ENCODE measurements at regions not wholly inside any gene's neighbourhood (a gene's known extent, or its start where the extent isn't known, plus 50 kb on each side); places are given as distances from the start of the nearest gene placed in this dataset.
A peak's percentile ranks its signal among the peaks of the same experiment; 100 is the strongest.

DNA sequence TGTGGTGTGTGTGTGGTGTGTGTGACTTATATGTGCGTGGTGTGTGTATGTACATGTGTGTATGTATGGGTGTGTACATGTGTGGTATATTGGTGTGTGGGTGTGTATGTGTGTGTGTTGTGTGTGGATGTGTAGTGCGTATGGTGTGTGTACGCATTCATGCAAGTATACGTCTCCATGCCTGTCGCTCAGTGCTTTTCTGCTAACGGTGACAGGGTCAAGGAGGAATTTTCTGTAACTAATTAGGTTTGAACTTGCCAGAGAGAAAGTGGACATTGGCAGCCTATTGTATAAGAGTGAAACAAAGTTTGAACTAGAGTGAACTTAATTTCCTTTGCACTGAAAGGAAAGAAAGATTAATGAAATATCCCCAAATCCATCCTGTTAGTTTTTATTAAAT, 120.9 kb upstream of the GSC start:
- TF ChIP-seq, protein P1, sequence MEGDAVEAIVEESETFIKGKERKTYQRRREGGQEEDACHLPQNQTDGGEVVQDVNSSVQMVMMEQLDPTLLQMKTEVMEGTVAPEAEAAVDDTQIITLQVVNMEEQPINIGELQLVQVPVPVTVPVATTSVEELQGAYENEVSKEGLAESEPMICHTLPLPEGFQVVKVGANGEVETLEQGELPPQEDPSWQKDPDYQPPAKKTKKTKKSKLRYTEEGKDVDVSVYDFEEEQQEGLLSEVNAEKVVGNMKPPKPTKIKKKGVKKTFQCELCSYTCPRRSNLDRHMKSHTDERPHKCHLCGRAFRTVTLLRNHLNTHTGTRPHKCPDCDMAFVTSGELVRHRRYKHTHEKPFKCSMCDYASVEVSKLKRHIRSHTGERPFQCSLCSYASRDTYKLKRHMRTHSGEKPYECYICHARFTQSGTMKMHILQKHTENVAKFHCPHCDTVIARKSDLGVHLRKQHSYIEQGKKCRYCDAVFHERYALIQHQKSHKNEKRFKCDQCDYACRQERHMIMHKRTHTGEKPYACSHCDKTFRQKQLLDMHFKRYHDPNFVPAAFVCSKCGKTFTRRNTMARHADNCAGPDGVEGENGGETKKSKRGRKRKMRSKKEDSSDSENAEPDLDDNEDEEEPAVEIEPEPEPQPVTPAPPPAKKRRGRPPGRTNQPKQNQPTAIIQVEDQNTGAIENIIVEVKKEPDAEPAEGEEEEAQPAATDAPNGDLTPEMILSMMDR (IDR thresholded peaks at IDR 0.05) = no peak

DNA sequence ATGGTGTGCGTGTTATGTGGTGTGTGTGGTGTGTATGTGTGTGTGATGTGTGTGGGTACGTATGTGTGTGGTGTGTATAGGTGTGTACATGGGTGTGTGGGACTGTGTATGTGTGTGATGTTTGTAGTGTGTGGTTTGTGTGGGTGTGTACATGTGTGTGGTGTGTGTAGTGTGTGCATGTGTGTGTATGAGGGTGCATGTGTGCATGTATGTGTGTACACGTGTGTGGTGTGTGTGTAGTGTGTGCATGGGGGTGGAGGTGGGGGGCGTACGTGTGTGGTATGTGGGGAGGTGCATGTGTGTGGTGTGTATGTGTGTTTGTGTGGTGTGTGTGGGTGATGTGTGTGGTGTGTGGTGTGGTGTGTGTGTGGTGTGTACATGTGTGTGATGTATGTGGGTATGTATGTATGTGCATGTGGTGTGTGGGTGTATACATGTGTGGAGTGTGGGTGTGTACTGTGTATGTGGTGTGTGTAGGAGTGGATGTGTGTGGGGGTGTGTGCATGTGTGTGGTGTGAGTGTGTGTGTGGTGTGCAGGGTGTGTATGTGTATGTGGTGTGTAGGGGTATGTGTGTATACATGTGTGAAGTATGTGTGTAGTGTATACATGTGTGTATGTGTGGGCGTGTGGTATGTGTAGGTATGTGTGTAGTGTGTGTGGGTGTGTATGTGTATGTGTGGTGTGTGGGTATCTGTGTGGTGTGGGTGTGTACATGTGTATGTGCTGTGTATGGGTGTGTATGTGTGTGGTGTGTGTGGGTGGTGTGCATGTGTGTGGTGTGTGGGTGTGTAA, 119.8 kb upstream of the GSC start:
- Mint-ChIP-seq H3K27me3 (ENCODE audit: low read depth, poor library complexity) (peaks cover 10% of the 10 kb centered on the region), H3K4me3 (no peak overlapping the region), H3K27ac (no peak overlapping the region), H3K4me1 (peaks cover 19% of the 10 kb centered on the region), H3K9me3 (no peaks in the 10 kb centered on the region), H3K36me3 (ENCODE audit: low read depth) (no peaks in the 10 kb centered on the region)
- no peak for DNase-seq
- TF ChIP-seq, protein P1 (IDR thresholded peaks at IDR 0.05) = no peak

More for the DNA sequence above, 120.9 kb upstream of the GSC start:
- no peaks in the 10 kb centered on the region for H3K36me3 Mint-ChIP-seq (ENCODE audit: low read depth)
- H3K4me3 Mint-ChIP-seq = no peak overlapping the region
- H3K9me3 Mint-ChIP-seq = peaks cover 5% of the 10 kb centered on the region
- no peak for DNase-seq
- H3K27me3 Mint-ChIP-seq (ENCODE audit: low read depth, poor library complexity) = peaks cover 10% of the 10 kb centered on the region
- peaks cover 16% of the 10 kb centered on the region for H3K4me1 Mint-ChIP-seq
- no peak overlapping the region for H3K27ac Mint-ChIP-seq

DNA sequence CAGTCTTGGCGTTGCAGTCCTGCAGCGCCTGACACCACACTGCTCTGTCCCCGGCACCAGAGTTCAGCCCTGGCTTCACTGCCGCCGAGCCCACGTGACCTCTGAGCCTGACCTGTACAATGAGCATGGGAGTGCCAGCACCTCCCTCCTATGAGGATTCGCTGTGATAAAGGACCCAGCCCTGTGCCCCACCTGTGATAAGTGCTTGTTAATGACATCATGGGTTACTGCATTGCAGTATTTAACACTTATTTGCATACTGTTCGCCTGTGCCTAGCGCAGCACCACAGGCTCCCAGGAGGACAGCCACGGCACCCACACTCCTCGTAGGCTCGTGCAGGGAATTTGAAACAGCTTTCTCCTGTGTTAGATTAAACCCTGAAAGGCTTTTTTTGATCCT, 118.2 kb upstream of the GSC start:
- TF ChIP-seq, protein P1 (IDR thresholded peaks at IDR 0.05) = no peak
- Mint-ChIP-seq H3K4me3 (no peak overlapping the region), H3K27me3 (ENCODE audit: low read depth, poor library complexity) (peaks cover 6% of the 10 kb centered on the region), H3K9me3 (no peaks in the 10 kb centered on the region), H3K27ac (peak overlapping the region; percentile 36), H3K4me1 (peaks cover 22% of the 10 kb centered on the region), H3K36me3 (ENCODE audit: low read depth) (no peaks in the 10 kb centered on the region)
- no peak for DNase-seq

GRCh38 chr14:94887591-94887990, 117.7 kb upstream of the GSC start:
- TF ChIP-seq, protein P1 (IDR thresholded peaks at IDR 0.05) = no peak
- DNase-seq = no peak
- Mint-ChIP-seq H3K36me3 (ENCODE audit: low read depth) (no peaks in the 10 kb centered on the region), H3K27me3 (ENCODE audit: low read depth, poor library complexity) (peaks cover 10% of the 10 kb centered on the region), H3K4me1 (peaks cover 22% of the 10 kb centered on the region), H3K4me3 (no peak overlapping the region), H3K27ac (peak overlapping the region; percentile 36), H3K9me3 (no peaks in the 10 kb centered on the region)

- no peak for DNase-seq
- no peaks in the 10 kb centered on the region for H3K36me3 Mint-ChIP-seq (ENCODE audit: low read depth)
- H3K9me3 Mint-ChIP-seq = peaks cover 5% of the 10 kb centered on the region
- peaks cover 10% of the 10 kb centered on the region for H3K27me3 Mint-ChIP-seq (ENCODE audit: low read depth, poor library complexity)
- H3K4me1 Mint-ChIP-seq = peaks cover 22% of the 10 kb centered on the region
- H3K4me3 Mint-ChIP-seq = no peak overlapping the region
- TF ChIP-seq, protein P1 (IDR thresholded peaks at IDR 0.05) = no peak
- H3K27ac Mint-ChIP-seq = no peak overlapping the region
These were observed 117.0 kb upstream of the GSC start for GRCh38 chr14:94886931-94887330.

Data from nephron progenitor cell (in vitro differentiated cells).